ENCODE measurements at regions not wholly inside any gene's neighbourhood (a gene's known extent, or its start where the extent isn't known, plus 50 kb on each side); places are given as distances from the start of the nearest gene placed in this dataset.

- Histone ChIP-seq H3K27me3 (ENCODE audit: insufficient read depth, low read length, poor library complexity) (peaks cover 11% of the 10 kb centered on the region), H4K20me1 (ENCODE audit: insufficient read depth, low read length) (no peaks in the 10 kb centered on the region), H3K4me1 (ENCODE audit: insufficient read depth, low read length) (no peaks in the 10 kb centered on the region), H3K4me2 (ENCODE audit: insufficient read depth, low read length) (no peak overlapping the region), H3K36me3 (ENCODE audit: insufficient read depth, low read length) (no peaks in the 10 kb centered on the region), H3K27ac (ENCODE audit: low read length) (no peak overlapping the region), H2AFZ (ENCODE audit: low read depth, low read length) (no peak overlapping the region), H3K4me3 (ENCODE audit: low read depth in 1 of 2, low read length in 2 of 2) (no peak overlapping the region), H3K9me3 (ENCODE audit: insufficient read depth, low read length, severe bottlenecking) (no peaks in the 10 kb centered on the region), H3K9ac (ENCODE audit: low read depth, low read length) (no peak overlapping the region), H3K79me2 (ENCODE audit: insufficient read depth, low read length) (no peaks in the 10 kb centered on the region)
- no peak for ATAC-seq (ENCODE audit: insufficient read depth, low read depth)
- DNase-seq = no peak
- TF ChIP-seq EZH2 (IDR thresholded peaks at IDR 0.05; ENCODE audit: borderline replicate concordance, low read depth, low read length, severe bottlenecking) = no peak
- TF ChIP-seq, protein P1, sequence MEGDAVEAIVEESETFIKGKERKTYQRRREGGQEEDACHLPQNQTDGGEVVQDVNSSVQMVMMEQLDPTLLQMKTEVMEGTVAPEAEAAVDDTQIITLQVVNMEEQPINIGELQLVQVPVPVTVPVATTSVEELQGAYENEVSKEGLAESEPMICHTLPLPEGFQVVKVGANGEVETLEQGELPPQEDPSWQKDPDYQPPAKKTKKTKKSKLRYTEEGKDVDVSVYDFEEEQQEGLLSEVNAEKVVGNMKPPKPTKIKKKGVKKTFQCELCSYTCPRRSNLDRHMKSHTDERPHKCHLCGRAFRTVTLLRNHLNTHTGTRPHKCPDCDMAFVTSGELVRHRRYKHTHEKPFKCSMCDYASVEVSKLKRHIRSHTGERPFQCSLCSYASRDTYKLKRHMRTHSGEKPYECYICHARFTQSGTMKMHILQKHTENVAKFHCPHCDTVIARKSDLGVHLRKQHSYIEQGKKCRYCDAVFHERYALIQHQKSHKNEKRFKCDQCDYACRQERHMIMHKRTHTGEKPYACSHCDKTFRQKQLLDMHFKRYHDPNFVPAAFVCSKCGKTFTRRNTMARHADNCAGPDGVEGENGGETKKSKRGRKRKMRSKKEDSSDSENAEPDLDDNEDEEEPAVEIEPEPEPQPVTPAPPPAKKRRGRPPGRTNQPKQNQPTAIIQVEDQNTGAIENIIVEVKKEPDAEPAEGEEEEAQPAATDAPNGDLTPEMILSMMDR (IDR thresholded peaks at IDR 0.05; ENCODE audit: borderline replicate concordance, extremely low read depth, low read length, poor library complexity, severe bottlenecking) = no peak
Measured at GRCh38 chr11:10982704-10983510, 125.1 kb upstream of the ZBED5 start.

- H3K79me2 ChIP-seq (ENCODE audit: insufficient read depth, low read length) = no peaks in the 10 kb centered on the region
- peaks cover 4% of the 10 kb centered on the region for H3K27me3 ChIP-seq (ENCODE audit: insufficient read depth, low read length, poor library complexity)
- no peaks in the 10 kb centered on the region for H3K4me1 ChIP-seq (ENCODE audit: insufficient read depth, low read length)
- no peaks in the 10 kb centered on the region for H3K9me3 ChIP-seq (ENCODE audit: insufficient read depth, low read length, severe bottlenecking)
- no peak for ATAC-seq (ENCODE audit: insufficient read depth, low read depth)
- H4K20me1 ChIP-seq (ENCODE audit: insufficient read depth, low read length) = no peaks in the 10 kb centered on the region
- H3K36me3 ChIP-seq (ENCODE audit: insufficient read depth, low read length) = no peaks in the 10 kb centered on the region
- H3K4me3 ChIP-seq (ENCODE audit: low read depth in 1 of 2, low read length in 2 of 2) = no peak overlapping the region
- DNase-seq = no peak
- no peak overlapping the region for H3K9ac ChIP-seq (ENCODE audit: low read depth, low read length)
- H3K4me2 ChIP-seq (ENCODE audit: insufficient read depth, low read length) = no peak overlapping the region
- no peak overlapping the region for H2AFZ ChIP-seq (ENCODE audit: low read depth, low read length)
- no peak overlapping the region for H3K27ac ChIP-seq (ENCODE audit: low read length)
- TF ChIP-seq, protein P1 (IDR thresholded peaks at IDR 0.05; ENCODE audit: borderline replicate concordance, extremely low read depth, low read length, poor library complexity, severe bottlenecking) = no peak
- TF ChIP-seq EZH2 (IDR thresholded peaks at IDR 0.05; ENCODE audit: borderline replicate concordance, low read depth, low read length, severe bottlenecking) = no peak
Measured at GRCh38 chr11:10979529-10979928, 121.7 kb upstream of the ZBED5 start.

- TF ChIP-seq, protein P1 (IDR thresholded peaks at IDR 0.05; ENCODE audit: borderline replicate concordance, extremely low read depth, low read length, poor library complexity, severe bottlenecking) = no peak
- TF ChIP-seq EZH2 (IDR thresholded peaks at IDR 0.05; ENCODE audit: borderline replicate concordance, low read depth, low read length, severe bottlenecking) = no peak
- Histone ChIP-seq H2AFZ (ENCODE audit: low read depth, low read length) (no peak overlapping the region), H3K4me2 (ENCODE audit: insufficient read depth, low read length) (no peak overlapping the region), H4K20me1 (ENCODE audit: insufficient read depth, low read length) (no peaks in the 10 kb centered on the region), H3K9ac (ENCODE audit: low read depth, low read length) (no peak overlapping the region), H3K27me3 (ENCODE audit: insufficient read depth, low read length, poor library complexity) (peaks cover 4% of the 10 kb centered on the region), H3K36me3 (ENCODE audit: insufficient read depth, low read length) (no peaks in the 10 kb centered on the region), H3K9me3 (ENCODE audit: insufficient read depth, low read length, severe bottlenecking) (no peaks in the 10 kb centered on the region), H3K4me1 (ENCODE audit: insufficient read depth, low read length) (no peaks in the 10 kb centered on the region), H3K79me2 (ENCODE audit: insufficient read depth, low read length) (no peaks in the 10 kb centered on the region), H3K4me3 (ENCODE audit: low read depth in 1 of 2, low read length in 2 of 2) (no peak overlapping the region), H3K27ac (ENCODE audit: low read length) (no peak overlapping the region)
- no peak for ATAC-seq (ENCODE audit: insufficient read depth, low read depth)
- DNase-seq = no peak
Measured at GRCh38 chr11:10978198-10978597, 120.3 kb upstream of the ZBED5 start.

All from DND-41 (cell line).